Activated B cell treated with CpG ODN at 0.5 μM for 24 hours (primary cell): ENCODE measurements at regions not wholly inside any gene's neighbourhood (a gene's known extent, or its start where the extent isn't known, plus 50 kb on each side); places are given as distances from the start of the nearest gene placed in this dataset.

Source experiments
- ATAC-seq: fragments of 200-7000 bp; cut with Tn5 transposase; one replicate; pipeline ENCODE4 v1.10.0; 2021; ENCODE audit warnings: low read depth, mild to moderate bottlenecking, moderate library complexity
- CTCF ChIA-PET: fragments of 350-600 bp; sonication (Branson Sonifier 250); formaldehyde crosslinking; loops from one replicate; lab custom pipeline; 2021; ENCODE audit warnings: antibody characterized with exemption; lab: Charles Lee
- POLR2A ChIA-PET: fragments of 350-600 bp; sonication (Branson Sonifier 250); formaldehyde crosslinking; loops from one replicate; lab custom pipeline; 2021; ENCODE audit warnings: antibody characterized with exemption; lab: Charles Lee
- DNase-seq: peaks from one replicate; pipeline ENCODE4 v3.0.0; 2022
- H3K27ac Mint-ChIP-seq: one replicate; pipeline ENCODE4 v1.8.0; 2020; ENCODE audit warnings: mixed read lengths
- H3K27me3 Mint-ChIP-seq: one replicate; pipeline ENCODE4 v1.8.0; 2021; ENCODE audit warnings: mixed read lengths
- H3K36me3 Mint-ChIP-seq: one replicate; pipeline ENCODE4 v1.8.0; 2021; ENCODE audit warnings: low read depth, mixed read lengths
- H3K4me1 Mint-ChIP-seq: one replicate; pipeline ENCODE4 v1.8.0; 2021; ENCODE audit warnings: mixed read lengths
- H3K4me3 Mint-ChIP-seq: one replicate; pipeline ENCODE4 v1.8.0; 2020; ENCODE audit warnings: mild to moderate bottlenecking, mixed read lengths
- H3K9me3 Mint-ChIP-seq: one replicate; pipeline ENCODE4 v1.8.0; 2020; ENCODE audit warnings: mixed read lengths
- CTCF ChIP-seq: fragments of 200-600 bp; IDR thresholded peaks from one replicate; pipeline ENCODE4 v1.8.0; 2022; ENCODE audit warnings: antibody characterized with exemption, mild to moderate bottlenecking
- intact Hi-C: fragments of 100-400 bp; cut with micrococcal nuclease; formaldehyde crosslinking; loops from one replicate; pipeline ENCODE4 v1.15.1; 2024

GRCh38 chr5:62000646-62001045 lies 305.4 kb upstream of the KIF2A start:
- intact Hi-C loops = no loop called here
- Mint-ChIP-seq H3K4me1 (no peaks in the 10 kb centered on the region), H3K36me3 (no peaks in the 10 kb centered on the region), H3K9me3 (no peaks in the 10 kb centered on the region), H3K4me3 (no peak overlapping the region), H3K27me3 (no peaks in the 10 kb centered on the region), H3K27ac (no peak overlapping the region)
- ATAC-seq = no peak
- POLR2A ChIA-PET = no interaction called here
- DNase-seq = no peak
- TF ChIP-seq CTCF = no peak
- CTCF ChIA-PET = no interaction called here

- ATAC-seq = no peak
- no peak overlapping the region for H3K4me3 Mint-ChIP-seq
- no peaks in the 10 kb centered on the region for H3K27me3 Mint-ChIP-seq
- no peaks in the 10 kb centered on the region for H3K4me1 Mint-ChIP-seq
- intact Hi-C loops = no loop called here
- no peaks in the 10 kb centered on the region for H3K9me3 Mint-ChIP-seq
- no peaks in the 10 kb centered on the region for H3K36me3 Mint-ChIP-seq
- no peak for TF ChIP-seq CTCF
- POLR2A ChIA-PET = no interaction called here
- H3K27ac Mint-ChIP-seq = no peak overlapping the region
- CTCF ChIA-PET = no interaction called here
- no peak for DNase-seq
These were observed 304.4 kb upstream of the KIF2A start for GRCh38 chr5:62001640-62002039.

- TF ChIP-seq CTCF = no peak
- H3K9me3 Mint-ChIP-seq = no peaks in the 10 kb centered on the region
- no peak overlapping the region for H3K27ac Mint-ChIP-seq
- ChIA-PET POLR2A (no interaction called here), CTCF (no interaction called here)
- no peak for DNase-seq
- no peak for ATAC-seq
- H3K36me3 Mint-ChIP-seq = no peaks in the 10 kb centered on the region
- intact Hi-C loops = no loop called here
- H3K4me3 Mint-ChIP-seq = no peak overlapping the region
- H3K27me3 Mint-ChIP-seq = no peaks in the 10 kb centered on the region
- H3K4me1 Mint-ChIP-seq = no peaks in the 10 kb centered on the region
These were observed 303.6 kb upstream of the KIF2A start for GRCh38 chr5:62002436-62002835.

GRCh38 chr5:62005551-62005950 lies 300.5 kb upstream of the KIF2A start:
- ATAC-seq (no peak), DNase-seq (no peak)
- H3K4me1 Mint-ChIP-seq = no peaks in the 10 kb centered on the region
- intact Hi-C loops = no loop called here
- no peaks in the 10 kb centered on the region for H3K27me3 Mint-ChIP-seq
- H3K4me3 Mint-ChIP-seq = no peak overlapping the region
- POLR2A ChIA-PET = no interaction called here
- CTCF ChIA-PET = no interaction called here
- H3K36me3 Mint-ChIP-seq = no peaks in the 10 kb centered on the region
- no peak for TF ChIP-seq CTCF
- no peaks in the 10 kb centered on the region for H3K9me3 Mint-ChIP-seq
- no peak overlapping the region for H3K27ac Mint-ChIP-seq

- intact Hi-C loops = no loop called here
- Mint-ChIP-seq H3K27me3 (no peaks in the 10 kb centered on the region), H3K9me3 (no peaks in the 10 kb centered on the region), H3K36me3 (no peaks in the 10 kb centered on the region), H3K4me1 (no peaks in the 10 kb centered on the region), H3K27ac (no peak overlapping the region), H3K4me3 (no peak overlapping the region)
- no peak for DNase-seq
- POLR2A ChIA-PET = no interaction called here
- no peak for TF ChIP-seq CTCF
- ATAC-seq = no peak
- CTCF ChIA-PET = no interaction called here
These were observed 298.5 kb upstream of the KIF2A start for GRCh38 chr5:62007457-62007856.
